ENCODE measurements at regions not wholly inside any gene's neighbourhood (a gene's known extent, or its start where the extent isn't known, plus 50 kb on each side); places are given as distances from the start of the nearest gene placed in this dataset.

GRCh38 chr12:81949416-81949815 lies 190.3 kb upstream of the PPFIA2 start:
- no peak for TF ChIP-seq EZH2 (IDR thresholded peaks at IDR 0.05; ENCODE audit: borderline replicate concordance, insufficient read depth, low read depth, low read length, poor library complexity, severe bottlenecking)
- TF ChIP-seq, protein P1, sequence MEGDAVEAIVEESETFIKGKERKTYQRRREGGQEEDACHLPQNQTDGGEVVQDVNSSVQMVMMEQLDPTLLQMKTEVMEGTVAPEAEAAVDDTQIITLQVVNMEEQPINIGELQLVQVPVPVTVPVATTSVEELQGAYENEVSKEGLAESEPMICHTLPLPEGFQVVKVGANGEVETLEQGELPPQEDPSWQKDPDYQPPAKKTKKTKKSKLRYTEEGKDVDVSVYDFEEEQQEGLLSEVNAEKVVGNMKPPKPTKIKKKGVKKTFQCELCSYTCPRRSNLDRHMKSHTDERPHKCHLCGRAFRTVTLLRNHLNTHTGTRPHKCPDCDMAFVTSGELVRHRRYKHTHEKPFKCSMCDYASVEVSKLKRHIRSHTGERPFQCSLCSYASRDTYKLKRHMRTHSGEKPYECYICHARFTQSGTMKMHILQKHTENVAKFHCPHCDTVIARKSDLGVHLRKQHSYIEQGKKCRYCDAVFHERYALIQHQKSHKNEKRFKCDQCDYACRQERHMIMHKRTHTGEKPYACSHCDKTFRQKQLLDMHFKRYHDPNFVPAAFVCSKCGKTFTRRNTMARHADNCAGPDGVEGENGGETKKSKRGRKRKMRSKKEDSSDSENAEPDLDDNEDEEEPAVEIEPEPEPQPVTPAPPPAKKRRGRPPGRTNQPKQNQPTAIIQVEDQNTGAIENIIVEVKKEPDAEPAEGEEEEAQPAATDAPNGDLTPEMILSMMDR (IDR thresholded peaks at IDR 0.05), result no peak
